ENCODE measurements at regions not wholly inside any gene's neighbourhood (a gene's known extent, or its start where the extent isn't known, plus 50 kb on each side); places are given as distances from the start of the nearest gene placed in this dataset.

DNA sequence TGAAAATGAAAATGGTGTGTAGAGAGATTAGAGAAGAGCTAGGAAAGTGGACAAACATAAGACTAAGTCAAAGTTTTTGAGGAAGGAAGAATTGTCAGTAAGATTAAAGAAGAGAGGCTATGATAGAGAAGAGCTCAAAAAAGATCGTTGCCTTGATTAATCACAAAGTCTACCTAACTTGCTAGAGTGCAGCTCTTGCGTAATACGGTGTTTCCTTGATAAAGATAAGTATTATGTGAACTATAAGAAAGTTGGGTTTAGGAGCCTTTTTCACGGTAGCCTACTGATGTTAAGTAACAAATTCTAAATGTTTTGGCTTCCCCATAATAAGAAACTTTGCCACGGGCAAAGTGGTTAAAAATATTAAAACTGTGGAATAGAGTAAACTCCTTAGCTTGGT lies 226.4 kb upstream of the NRXN1 start:
- Histone ChIP-seq H3K4me1 (ENCODE audit: insufficient read depth, low read length, poor library complexity, severe bottlenecking) (no peaks in the 10 kb centered on the region), H3K9me3 (ENCODE audit: low read depth, low read length, poor library complexity, severe bottlenecking) (peaks cover under 1% of the 10 kb centered on the region), H3K27ac (ENCODE audit: low read depth, low read length, poor library complexity, severe bottlenecking) (no peak overlapping the region), H3K36me3 (ENCODE audit: insufficient read depth, low read length, poor library complexity, severe bottlenecking) (no peaks in the 10 kb centered on the region), H3K27me3 (replicated peaks; ENCODE audit: insufficient read depth, low read depth, low read length, poor library complexity) (no peaks in the 10 kb centered on the region), H3K4me3 (ENCODE audit: low read depth, low read length, poor library complexity, severe bottlenecking) (no peak overlapping the region)
- POLR2A ChIA-PET (ENCODE audit: low non-redundant PET) = no interaction called here
- BruUV-seq (replicated peaks) = no TSS peak
- intact Hi-C loops (cut with micrococcal nuclease; ENCODE audit: unreplicated experiment) = no loop called here
- no peak for DNase-seq (ENCODE audit: low spot score)
- TF ChIP-seq, protein P1, sequence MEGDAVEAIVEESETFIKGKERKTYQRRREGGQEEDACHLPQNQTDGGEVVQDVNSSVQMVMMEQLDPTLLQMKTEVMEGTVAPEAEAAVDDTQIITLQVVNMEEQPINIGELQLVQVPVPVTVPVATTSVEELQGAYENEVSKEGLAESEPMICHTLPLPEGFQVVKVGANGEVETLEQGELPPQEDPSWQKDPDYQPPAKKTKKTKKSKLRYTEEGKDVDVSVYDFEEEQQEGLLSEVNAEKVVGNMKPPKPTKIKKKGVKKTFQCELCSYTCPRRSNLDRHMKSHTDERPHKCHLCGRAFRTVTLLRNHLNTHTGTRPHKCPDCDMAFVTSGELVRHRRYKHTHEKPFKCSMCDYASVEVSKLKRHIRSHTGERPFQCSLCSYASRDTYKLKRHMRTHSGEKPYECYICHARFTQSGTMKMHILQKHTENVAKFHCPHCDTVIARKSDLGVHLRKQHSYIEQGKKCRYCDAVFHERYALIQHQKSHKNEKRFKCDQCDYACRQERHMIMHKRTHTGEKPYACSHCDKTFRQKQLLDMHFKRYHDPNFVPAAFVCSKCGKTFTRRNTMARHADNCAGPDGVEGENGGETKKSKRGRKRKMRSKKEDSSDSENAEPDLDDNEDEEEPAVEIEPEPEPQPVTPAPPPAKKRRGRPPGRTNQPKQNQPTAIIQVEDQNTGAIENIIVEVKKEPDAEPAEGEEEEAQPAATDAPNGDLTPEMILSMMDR (conservative IDR thresholded peaks at IDR 0.05; ENCODE audit: low read depth, low read length) = no peak
- no peak for TF ChIP-seq EZH2 (IDR thresholded peaks at IDR 0.05; ENCODE audit: borderline replicate concordance, low read depth, low read length, poor library complexity, severe bottlenecking)
- CTCF ChIA-PET = no interaction called here

DNA sequence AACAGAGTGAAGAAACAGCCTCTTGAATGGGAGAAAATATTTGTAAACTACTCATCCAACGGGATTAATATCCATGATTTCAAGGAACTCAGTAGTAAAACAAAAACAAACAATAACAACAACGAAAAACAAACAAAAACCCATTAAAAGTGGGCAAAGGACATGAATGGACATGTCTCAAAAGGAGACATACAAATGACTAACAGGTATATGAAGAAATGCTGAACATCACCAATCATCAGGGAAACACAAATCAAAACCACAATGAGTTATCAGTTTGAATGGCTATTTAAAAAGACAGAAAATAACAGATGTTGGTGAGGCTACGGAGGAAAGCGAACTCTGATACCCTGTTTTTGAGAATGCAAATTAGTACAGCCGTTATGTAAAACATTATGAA lies 224.8 kb upstream of the NRXN1 start:
- ChIA-PET POLR2A (ENCODE audit: low non-redundant PET) (no interaction called here), CTCF (no interaction called here)
- DNase-seq (ENCODE audit: low spot score) = no peak
- no peaks in the 10 kb centered on the region for H3K27me3 ChIP-seq (replicated peaks; ENCODE audit: insufficient read depth, low read depth, low read length, poor library complexity)
- intact Hi-C loops (cut with micrococcal nuclease; ENCODE audit: unreplicated experiment) = no loop called here
- H3K27ac ChIP-seq (ENCODE audit: low read depth, low read length, poor library complexity, severe bottlenecking) = no peak overlapping the region
- no peaks in the 10 kb centered on the region for H3K4me1 ChIP-seq (ENCODE audit: insufficient read depth, low read length, poor library complexity, severe bottlenecking)
- no peak overlapping the region for H3K4me3 ChIP-seq (ENCODE audit: low read depth, low read length, poor library complexity, severe bottlenecking)
- TF ChIP-seq, protein P1 (conservative IDR thresholded peaks at IDR 0.05; ENCODE audit: low read depth, low read length) = no peak
- no peak for TF ChIP-seq EZH2 (IDR thresholded peaks at IDR 0.05; ENCODE audit: borderline replicate concordance, low read depth, low read length, poor library complexity, severe bottlenecking)
- no peaks in the 10 kb centered on the region for H3K36me3 ChIP-seq (ENCODE audit: insufficient read depth, low read length, poor library complexity, severe bottlenecking)
- H3K9me3 ChIP-seq (ENCODE audit: low read depth, low read length, poor library complexity, severe bottlenecking) = peaks cover 4% of the 10 kb centered on the region
- no TSS peak for BruUV-seq (replicated peaks)

- Histone ChIP-seq H3K27me3 (replicated peaks; ENCODE audit: insufficient read depth, low read depth, low read length, poor library complexity) (no peaks in the 10 kb centered on the region), H3K36me3 (ENCODE audit: insufficient read depth, low read length, poor library complexity, severe bottlenecking) (no peaks in the 10 kb centered on the region), H3K27ac (ENCODE audit: low read depth, low read length, poor library complexity, severe bottlenecking) (no peak overlapping the region), H3K4me3 (ENCODE audit: low read depth, low read length, poor library complexity, severe bottlenecking) (no peak overlapping the region), H3K9me3 (ENCODE audit: low read depth, low read length, poor library complexity, severe bottlenecking) (peaks cover 4% of the 10 kb centered on the region), H3K4me1 (ENCODE audit: insufficient read depth, low read length, poor library complexity, severe bottlenecking) (no peaks in the 10 kb centered on the region)
- BruUV-seq (replicated peaks) = no TSS peak
- no peak for DNase-seq (ENCODE audit: low spot score)
- intact Hi-C loops (cut with micrococcal nuclease; ENCODE audit: unreplicated experiment) = no loop called here
- TF ChIP-seq, protein P1 (conservative IDR thresholded peaks at IDR 0.05; ENCODE audit: low read depth, low read length) = no peak
- TF ChIP-seq EZH2 (IDR thresholded peaks at IDR 0.05; ENCODE audit: borderline replicate concordance, low read depth, low read length, poor library complexity, severe bottlenecking) = no peak
- POLR2A ChIA-PET (ENCODE audit: low non-redundant PET) = no interaction called here
- CTCF ChIA-PET = no interaction called here
These were observed 219.4 kb upstream of the NRXN1 start for GRCh38 chr2:51251356-51251755.
